OCI-LY1 (cell line): ENCODE measurements at regions not wholly inside any gene's neighbourhood (a gene's known extent, or its start where the extent isn't known, plus 50 kb on each side); places are given as distances from the start of the nearest gene placed in this dataset.

ENCODE experiments used
- H2AFZ ChIP-seq: fragments of 200-600 bp; sonication (generic), shearing (Covaris generic); 2 replicates; pipeline ENCODE4 v1.6.0; 2014; ENCODE audit warnings: antibody characterized with exemption, mild to moderate bottlenecking, low read length
- H3F3A ChIP-seq: fragments of 200-600 bp; sonication (generic), shearing (Covaris generic); 2 replicates; pipeline ENCODE4 v1.6.0; 2014; ENCODE audit warnings: mild to moderate bottlenecking, antibody characterized with exemption, low read length, moderate library complexity; ENCODE audit not compliant: insufficient read depth
- H3K27ac ChIP-seq: fragments of 200-600 bp; sonication (generic); 2 replicates; pipeline ENCODE4 v1.5.1; 2014; ENCODE audit warnings: low read length, mixed run types, mild to moderate bottlenecking, low read depth; ENCODE audit not compliant: poor library complexity, severe bottlenecking
- H3K27me3 ChIP-seq: fragments of 200-600 bp; sonication (generic); 2 replicates; pipeline ENCODE4 v1.6.0; 2014; ENCODE audit warnings: antibody characterized with exemption, mild to moderate bottlenecking, low read length, moderate library complexity; ENCODE audit not compliant: insufficient read depth
- H3K36me3 ChIP-seq: fragments of 200-600 bp; sonication (generic); 2 replicates; pipeline ENCODE4 v1.6.1; 2014; ENCODE audit warnings: mild to moderate bottlenecking, antibody characterized with exemption, low read length, moderate library complexity, mixed read lengths; ENCODE audit not compliant: insufficient read depth
- H3K4me1 ChIP-seq: fragments of 200-600 bp; sonication (generic); 2 replicates; pipeline ENCODE4 v1.5.1; 2014; ENCODE audit warnings: mild to moderate bottlenecking, low read length, moderate library complexity; ENCODE audit not compliant: insufficient read depth, severe bottlenecking
- H3K4me2 ChIP-seq: fragments of 200-600 bp; sonication (generic), shearing (Covaris generic); 2 replicates; pipeline ENCODE4 v1.6.1; 2014; ENCODE audit warnings: low read length
- H3K4me3 ChIP-seq: fragments of 200-600 bp; sonication (generic); 2 replicates; pipeline ENCODE4 v1.5.1; 2014; ENCODE audit warnings: low read length, low read depth, mild to moderate bottlenecking, mixed read lengths; ENCODE audit not compliant: poor library complexity, severe bottlenecking
- H3K79me2 ChIP-seq: fragments of 200-600 bp; shearing (Covaris generic); 2 replicates; pipeline ENCODE4 v1.6.1; 2016; ENCODE audit warnings: mixed run types, low read length, mixed read lengths; ENCODE audit not compliant: insufficient read depth
- H3K9ac ChIP-seq: fragments of 200-600 bp; sonication (generic), shearing (Covaris generic); 2 replicates; pipeline ENCODE4 v1.6.1; 2014; ENCODE audit warnings: mild to moderate bottlenecking, low read length, mixed read lengths
- H3K9me2 ChIP-seq: fragments of 200-600 bp; sonication (generic), shearing (Covaris generic); 2 replicates; pipeline ENCODE4 v1.6.1; 2014; ENCODE audit warnings: low read depth, mild to moderate bottlenecking, low read length, mixed read lengths
- H3K9me3 ChIP-seq: fragments of 200-600 bp; shearing (Covaris generic); 2 replicates; pipeline ENCODE4 v1.6.1; 2014; ENCODE audit warnings: low read length, mixed read lengths
- H4K20me1 ChIP-seq: fragments of 200-600 bp; sonication (generic), shearing (Covaris generic); 2 replicates; pipeline ENCODE4 v1.6.0; 2016; ENCODE audit warnings: mild to moderate bottlenecking, low read length; ENCODE audit not compliant: insufficient read depth
- CTCF ChIP-seq: fragments of 200-600 bp; sonication (generic), shearing (Covaris generic); IDR thresholded peaks from 2 replicates; pipeline ENCODE4 v1.5.1; 2017; ENCODE audit warnings: mild to moderate bottlenecking, antibody characterized with exemption, low read length, moderate library complexity, mixed read lengths
- EZH2 ChIP-seq: fragments of 200-600 bp; sonication (generic), shearing (Covaris generic); IDR thresholded peaks from 2 replicates; pipeline ENCODE4 v1.8.0; 2017; ENCODE audit warnings: borderline replicate concordance, mixed run types, mild to moderate bottlenecking, antibody characterized with exemption, low read length, moderate library complexity, mixed read lengths

DNA sequence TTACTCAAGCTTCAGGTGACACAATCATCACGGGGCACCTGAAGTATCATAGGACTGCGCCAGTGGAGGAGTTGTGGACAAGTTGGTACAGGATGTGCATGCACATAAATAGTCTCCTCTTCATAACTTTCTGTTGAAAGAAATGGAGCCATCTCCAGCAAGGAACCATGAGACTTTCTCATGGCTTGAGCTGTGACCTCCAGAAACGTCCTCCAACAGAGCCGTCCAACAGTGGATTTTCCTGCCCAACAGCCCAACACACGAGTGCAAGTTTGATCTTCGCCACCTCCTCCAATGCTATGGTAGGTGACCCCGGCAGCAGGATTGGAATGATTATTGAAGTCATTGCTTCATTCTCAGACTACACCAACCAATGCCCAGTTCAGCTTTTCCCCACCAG, 105.1 kb upstream of the ZNF507 start:
- 0 out of 2 replicates have a peak, but pooled peaks cover 5% of the 10 kb centered on the region for H3K27me3 ChIP-seq
- no peak overlapping the region for H3K9ac ChIP-seq
- no peaks in the 10 kb centered on the region for H3K4me1 ChIP-seq
- H4K20me1 ChIP-seq = no peaks in the 10 kb centered on the region
- no peak overlapping the region for H3K4me2 ChIP-seq
- H3K79me2 ChIP-seq = no peaks in the 10 kb centered on the region
- no peak for TF ChIP-seq EZH2
- no peak for TF ChIP-seq CTCF
- H3K9me3 ChIP-seq = no peaks in the 10 kb centered on the region
- H3K4me3 ChIP-seq = no peak overlapping the region
- no peaks in the 10 kb centered on the region for H3F3A ChIP-seq
- no peaks in the 10 kb centered on the region for H3K9me2 ChIP-seq
- no peak overlapping the region for H3K27ac ChIP-seq
- no peak overlapping the region for H2AFZ ChIP-seq
- no peaks in the 10 kb centered on the region for H3K36me3 ChIP-seq

DNA sequence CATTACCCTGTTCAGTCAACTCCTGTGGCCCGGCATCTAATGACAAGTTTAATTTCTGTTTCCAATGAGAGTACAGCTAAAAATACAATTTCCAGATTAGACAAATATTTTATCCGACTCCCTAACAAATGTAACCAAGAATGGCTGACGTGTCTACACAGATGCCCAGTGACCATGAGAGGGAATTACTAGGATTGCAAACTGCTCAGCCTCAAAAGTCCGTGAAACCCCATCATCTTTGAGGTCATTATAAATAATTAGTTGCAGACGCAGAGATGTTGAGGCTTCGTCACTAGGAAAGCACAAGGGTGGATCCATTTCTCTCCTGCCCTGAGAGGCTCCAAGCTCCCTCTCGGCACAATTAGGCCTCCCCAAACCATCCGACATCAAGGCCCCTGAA, 104.1 kb upstream of the ZNF507 start:
- no peak overlapping the region for H3K27ac ChIP-seq
- no peaks in the 10 kb centered on the region for H3K27me3 ChIP-seq
- TF ChIP-seq EZH2 = no peak
- no peak for TF ChIP-seq CTCF
- H3K9ac ChIP-seq = no peak overlapping the region
- no peaks in the 10 kb centered on the region for H4K20me1 ChIP-seq
- H3K4me2 ChIP-seq = no peak overlapping the region
- H2AFZ ChIP-seq = no peak overlapping the region
- no peaks in the 10 kb centered on the region for H3K9me3 ChIP-seq
- H3K36me3 ChIP-seq = no peaks in the 10 kb centered on the region
- no peaks in the 10 kb centered on the region for H3K79me2 ChIP-seq
- H3K4me3 ChIP-seq = no peak overlapping the region
- H3K9me2 ChIP-seq = no peaks in the 10 kb centered on the region
- no peaks in the 10 kb centered on the region for H3K4me1 ChIP-seq
- H3F3A ChIP-seq = no peaks in the 10 kb centered on the region

GRCh38 chr19:32241932-32242710, 103.3 kb upstream of the ZNF507 start:
- H3K9ac ChIP-seq = no peak overlapping the region
- H3K9me3 ChIP-seq = no peaks in the 10 kb centered on the region
- no peak overlapping the region for H2AFZ ChIP-seq
- H3F3A ChIP-seq = no peaks in the 10 kb centered on the region
- H4K20me1 ChIP-seq = no peaks in the 10 kb centered on the region
- H3K4me1 ChIP-seq = no peaks in the 10 kb centered on the region
- H3K27ac ChIP-seq = no peak overlapping the region
- no peaks in the 10 kb centered on the region for H3K9me2 ChIP-seq
- no peak overlapping the region for H3K4me2 ChIP-seq
- no peaks in the 10 kb centered on the region for H3K36me3 ChIP-seq
- H3K79me2 ChIP-seq = no peaks in the 10 kb centered on the region
- H3K27me3 ChIP-seq = no peaks in the 10 kb centered on the region
- H3K4me3 ChIP-seq = no peak overlapping the region
- TF ChIP-seq EZH2 = no peak
- TF ChIP-seq CTCF = no peak
